ENCODE measurements at regions not wholly inside any gene's neighbourhood (a gene's known extent, or its start where the extent isn't known, plus 50 kb on each side); places are given as distances from the start of the nearest gene placed in this dataset.

GRCh38 chr6:25103603-25104002 lies 167.8 kb upstream of the RIPOR2 start:
- H3K4me1 Mint-ChIP-seq (ENCODE audit: low read depth): peaks cover 39% of the 10 kb centered on the region
- H3K27ac Mint-ChIP-seq: no peak overlapping the region
- no peak overlapping the region; the same call in 1 of the 2 replicates for H3K4me3 Mint-ChIP-seq
- H3K9me3 Mint-ChIP-seq: no peaks in the 10 kb centered on the region
- DNase-seq: no peak
- TF ChIP-seq CTCF (IDR thresholded peaks at IDR 0.05): no peak
- H3K27me3 Mint-ChIP-seq (ENCODE audit: insufficient read depth): no peaks in the 10 kb centered on the region
- H3K36me3 Mint-ChIP-seq (ENCODE audit: low read depth): peaks cover 5% of the 10 kb centered on the region

GRCh38 chr6:25105070-25105925 lies 169.5 kb upstream of the RIPOR2 start:
- H3K9me3 Mint-ChIP-seq: no peaks in the 10 kb centered on the region
- no peaks in the 10 kb centered on the region for H3K27me3 Mint-ChIP-seq (ENCODE audit: insufficient read depth)
- TF ChIP-seq CTCF (IDR thresholded peaks at IDR 0.05): no peak

GRCh38 chr6:25107218-25107617 lies 171.5 kb upstream of the RIPOR2 start:
- H3K4me1 Mint-ChIP-seq (ENCODE audit: low read depth): peaks cover 27% of the 10 kb centered on the region
- H3K27ac Mint-ChIP-seq: no peak overlapping the region
- H3K4me3 Mint-ChIP-seq: no peak overlapping the region
- no peak for TF ChIP-seq CTCF (IDR thresholded peaks at IDR 0.05)
- peaks cover 5% of the 10 kb centered on the region for H3K36me3 Mint-ChIP-seq (ENCODE audit: low read depth)
- H3K9me3 Mint-ChIP-seq: no peaks in the 10 kb centered on the region
- no peaks in the 10 kb centered on the region for H3K27me3 Mint-ChIP-seq (ENCODE audit: insufficient read depth)
- DNase-seq: no peak

More at GRCh38 chr6:25105070-25105925, 169.5 kb upstream of the RIPOR2 start:
- peak overlapping the region; percentile 7; the same call in 1 of the 2 replicates for H3K4me3 Mint-ChIP-seq
- H3K4me1 Mint-ChIP-seq (ENCODE audit: low read depth): peaks cover 29% of the 10 kb centered on the region
- peak overlapping the region; percentile 29; the same call in 1 of the 2 replicates for H3K27ac Mint-ChIP-seq
- peak; percentile 1 for DNase-seq
- H3K36me3 Mint-ChIP-seq (ENCODE audit: low read depth): peaks cover 5% of the 10 kb centered on the region

- Mint-ChIP-seq H3K4me3 (no peak overlapping the region), H3K9me3 (no peaks in the 10 kb centered on the region), H3K27me3 (ENCODE audit: insufficient read depth) (no peaks in the 10 kb centered on the region), H3K27ac (no peak overlapping the region), H3K4me1 (ENCODE audit: low read depth) (no peaks in the 10 kb centered on the region), H3K36me3 (ENCODE audit: low read depth) (peaks cover 14% of the 10 kb centered on the region)
- TF ChIP-seq CTCF (IDR thresholded peaks at IDR 0.05): no peak
- no peak for DNase-seq
Observed at GRCh38 chr6:25111782-25112181, 167.4 kb upstream of the CARMIL1 start.

- Mint-ChIP-seq H3K27ac (no peak overlapping the region), H3K4me3 (no peak overlapping the region), H3K9me3 (no peaks in the 10 kb centered on the region), H3K4me1 (ENCODE audit: low read depth) (no peaks in the 10 kb centered on the region), H3K36me3 (ENCODE audit: low read depth) (peaks cover 14% of the 10 kb centered on the region), H3K27me3 (ENCODE audit: insufficient read depth) (no peaks in the 10 kb centered on the region)
- DNase-seq: no peak
- TF ChIP-seq CTCF (IDR thresholded peaks at IDR 0.05): no peak
Observed at GRCh38 chr6:25112322-25112773, 166.8 kb upstream of the CARMIL1 start.
